ENCODE measurements at regions not wholly inside any gene's neighbourhood (a gene's known extent, or its start where the extent isn't known, plus 50 kb on each side); places are given as distances from the start of the nearest gene placed in this dataset.

GRCh38 chr21:24939291-24939690 is 668.0 kb downstream of the MRPL39 start:
- no peak for DNase-seq (ENCODE audit: low spot score)
- ATAC-seq (ENCODE audit: low read depth), result no peak
- TF ChIP-seq, protein P1, sequence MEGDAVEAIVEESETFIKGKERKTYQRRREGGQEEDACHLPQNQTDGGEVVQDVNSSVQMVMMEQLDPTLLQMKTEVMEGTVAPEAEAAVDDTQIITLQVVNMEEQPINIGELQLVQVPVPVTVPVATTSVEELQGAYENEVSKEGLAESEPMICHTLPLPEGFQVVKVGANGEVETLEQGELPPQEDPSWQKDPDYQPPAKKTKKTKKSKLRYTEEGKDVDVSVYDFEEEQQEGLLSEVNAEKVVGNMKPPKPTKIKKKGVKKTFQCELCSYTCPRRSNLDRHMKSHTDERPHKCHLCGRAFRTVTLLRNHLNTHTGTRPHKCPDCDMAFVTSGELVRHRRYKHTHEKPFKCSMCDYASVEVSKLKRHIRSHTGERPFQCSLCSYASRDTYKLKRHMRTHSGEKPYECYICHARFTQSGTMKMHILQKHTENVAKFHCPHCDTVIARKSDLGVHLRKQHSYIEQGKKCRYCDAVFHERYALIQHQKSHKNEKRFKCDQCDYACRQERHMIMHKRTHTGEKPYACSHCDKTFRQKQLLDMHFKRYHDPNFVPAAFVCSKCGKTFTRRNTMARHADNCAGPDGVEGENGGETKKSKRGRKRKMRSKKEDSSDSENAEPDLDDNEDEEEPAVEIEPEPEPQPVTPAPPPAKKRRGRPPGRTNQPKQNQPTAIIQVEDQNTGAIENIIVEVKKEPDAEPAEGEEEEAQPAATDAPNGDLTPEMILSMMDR (IDR thresholded peaks at IDR 0.05; ENCODE audit: poor library complexity, severe bottlenecking), result no peak

GRCh38 chr21:24938573-24938972 is 668.7 kb downstream of the MRPL39 start:
- Histone ChIP-seq H3K27ac (ENCODE audit: poor library complexity, severe bottlenecking) (no peak overlapping the region), H3K27me3 (ENCODE audit: insufficient read depth, poor library complexity, severe bottlenecking) (peaks cover 13% of the 10 kb centered on the region), H3K36me3 (ENCODE audit: low read depth) (no peaks in the 10 kb centered on the region), H3K4me3 (ENCODE audit: severe bottlenecking) (no peak overlapping the region), H3K4me1 (ENCODE audit: insufficient read depth, poor library complexity, severe bottlenecking) (no peaks in the 10 kb centered on the region), H3K9me3 (ENCODE audit: severe bottlenecking) (no peaks in the 10 kb centered on the region)
- no peak for DNase-seq (ENCODE audit: low spot score)
- TF ChIP-seq, protein P1 (IDR thresholded peaks at IDR 0.05; ENCODE audit: poor library complexity, severe bottlenecking), result no peak
- no peak for ATAC-seq (ENCODE audit: low read depth)

More at GRCh38 chr21:24939291-24939690, 668.0 kb downstream of the MRPL39 start:
- H3K4me1 ChIP-seq (ENCODE audit: insufficient read depth, poor library complexity, severe bottlenecking), result no peaks in the 10 kb centered on the region
- H3K9me3 ChIP-seq (ENCODE audit: severe bottlenecking), result no peaks in the 10 kb centered on the region
- H3K27ac ChIP-seq (ENCODE audit: poor library complexity, severe bottlenecking), result no peak overlapping the region
- H3K27me3 ChIP-seq (ENCODE audit: insufficient read depth, poor library complexity, severe bottlenecking), result peaks cover 13% of the 10 kb centered on the region
- H3K4me3 ChIP-seq (ENCODE audit: severe bottlenecking), result no peak overlapping the region
- no peaks in the 10 kb centered on the region for H3K36me3 ChIP-seq (ENCODE audit: low read depth)

DNA sequence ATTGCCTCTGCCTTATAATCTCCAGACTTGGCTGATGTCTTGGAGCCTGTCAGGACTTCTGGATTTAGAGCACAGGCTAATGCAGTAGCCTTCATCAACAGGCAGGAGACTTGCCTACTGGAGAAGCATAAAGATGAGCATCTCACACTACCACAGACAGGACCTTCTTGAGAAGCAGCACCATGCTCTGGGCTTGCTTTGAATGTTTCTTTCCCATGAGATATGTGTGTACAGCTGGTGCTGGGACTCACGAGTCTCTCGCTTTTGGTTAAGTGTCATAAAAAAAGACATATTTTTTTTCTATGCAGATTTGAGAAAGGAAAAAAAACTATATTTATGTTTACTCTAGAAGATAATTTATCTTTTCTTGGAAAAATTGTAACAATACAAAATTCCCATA is 671.3 kb downstream of the MRPL39 start:
- no peaks in the 10 kb centered on the region for H3K4me1 ChIP-seq (ENCODE audit: insufficient read depth, poor library complexity, severe bottlenecking)
- H3K27me3 ChIP-seq (ENCODE audit: insufficient read depth, poor library complexity, severe bottlenecking), result peaks cover 13% of the 10 kb centered on the region
- ATAC-seq (ENCODE audit: low read depth) (no peak), DNase-seq (ENCODE audit: low spot score) (no peak)
- H3K4me3 ChIP-seq (ENCODE audit: severe bottlenecking), result no peak overlapping the region
- no peaks in the 10 kb centered on the region for H3K9me3 ChIP-seq (ENCODE audit: severe bottlenecking)
- no peak overlapping the region for H3K27ac ChIP-seq (ENCODE audit: poor library complexity, severe bottlenecking)
- no peaks in the 10 kb centered on the region for H3K36me3 ChIP-seq (ENCODE audit: low read depth)
- TF ChIP-seq, protein P1 (IDR thresholded peaks at IDR 0.05; ENCODE audit: poor library complexity, severe bottlenecking), result no peak

DNA sequence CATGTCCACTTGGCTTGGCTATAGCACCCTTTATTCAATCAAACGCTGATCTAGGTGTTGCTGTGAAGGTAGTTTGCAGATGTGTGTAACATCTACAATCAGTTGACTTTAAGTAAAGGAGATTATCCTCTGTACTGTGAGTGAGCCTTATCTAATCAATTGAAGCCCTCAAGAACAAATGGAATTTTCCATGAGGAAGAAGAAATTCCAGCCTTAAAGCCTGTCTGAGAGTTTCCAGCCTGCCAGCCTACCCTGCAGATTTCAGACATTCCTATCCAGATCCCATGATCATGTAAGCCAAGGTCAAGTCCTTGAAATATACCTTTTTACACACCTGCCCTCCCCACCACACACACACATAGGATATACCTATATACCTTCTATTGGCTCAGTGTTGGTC is 696.7 kb downstream of the MRPL39 start:
- no peak for ATAC-seq (ENCODE audit: low read depth)
- no peaks in the 10 kb centered on the region for H3K36me3 ChIP-seq (ENCODE audit: low read depth)
- H3K27ac ChIP-seq (ENCODE audit: poor library complexity, severe bottlenecking), result no peak overlapping the region
- H3K4me1 ChIP-seq (ENCODE audit: insufficient read depth, poor library complexity, severe bottlenecking), result no peaks in the 10 kb centered on the region
- peaks cover 9% of the 10 kb centered on the region for H3K27me3 ChIP-seq (ENCODE audit: insufficient read depth, poor library complexity, severe bottlenecking)
- no peaks in the 10 kb centered on the region for H3K9me3 ChIP-seq (ENCODE audit: severe bottlenecking)
- TF ChIP-seq, protein P1 (IDR thresholded peaks at IDR 0.05; ENCODE audit: poor library complexity, severe bottlenecking), result no peak
- no peak for DNase-seq (ENCODE audit: low spot score)
- no peak overlapping the region for H3K4me3 ChIP-seq (ENCODE audit: severe bottlenecking)

DNA sequence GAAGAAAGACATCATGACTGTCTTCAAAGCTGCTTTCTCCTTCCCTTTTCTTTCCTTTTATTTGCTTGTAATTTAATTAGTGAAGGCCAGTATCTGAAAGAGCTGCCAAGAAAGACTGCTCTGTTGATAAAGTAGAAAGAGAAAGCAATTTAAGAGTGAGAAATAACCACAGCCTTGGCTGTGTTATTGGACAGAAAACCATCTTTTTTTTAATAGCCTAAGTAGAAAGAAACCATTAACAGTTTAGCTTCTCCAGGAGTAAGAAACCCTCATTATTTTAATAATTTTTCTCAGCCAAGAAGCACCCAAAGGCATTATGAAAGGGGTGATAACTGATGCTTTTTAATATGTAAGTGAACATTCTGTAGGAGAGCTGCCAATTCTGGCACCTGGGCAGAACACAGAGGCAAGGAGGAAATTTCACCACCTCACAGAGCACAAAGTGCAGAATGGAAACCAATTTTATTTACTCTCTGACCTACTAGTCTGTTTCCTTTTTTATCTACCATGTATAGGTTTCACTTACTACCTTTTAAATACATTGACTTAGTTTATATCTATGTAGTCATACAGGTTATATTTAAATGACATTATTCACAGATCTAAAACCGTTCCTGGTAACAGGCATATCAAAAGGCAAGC is 703.2 kb downstream of the MRPL39 start:
- Histone ChIP-seq H3K27me3 (ENCODE audit: insufficient read depth, poor library complexity, severe bottlenecking) (no peaks in the 10 kb centered on the region), H3K36me3 (ENCODE audit: low read depth) (no peaks in the 10 kb centered on the region), H3K27ac (ENCODE audit: poor library complexity, severe bottlenecking) (no peak overlapping the region), H3K4me3 (ENCODE audit: severe bottlenecking) (no peak overlapping the region), H3K9me3 (ENCODE audit: severe bottlenecking) (no peaks in the 10 kb centered on the region), H3K4me1 (ENCODE audit: insufficient read depth, poor library complexity, severe bottlenecking) (no peaks in the 10 kb centered on the region)
- no peak for DNase-seq (ENCODE audit: low spot score)
- ATAC-seq (ENCODE audit: low read depth), result no peak
- TF ChIP-seq, protein P1 (IDR thresholded peaks at IDR 0.05; ENCODE audit: poor library complexity, severe bottlenecking), result no peak

Measured in RWPE2 (cell line).